CD8-positive, alpha-beta memory T cell (primary cell): ENCODE measurements at regions not wholly inside any gene's neighbourhood (a gene's known extent, or its start where the extent isn't known, plus 50 kb on each side); places are given as distances from the start of the nearest gene placed in this dataset.

ENCODE experiments used
- CTCF ChIA-PET: fragments of 350-600 bp; sonication (Branson Sonifier 250); formaldehyde crosslinking; loops from one replicate; lab custom pipeline; 2021; ENCODE audit warnings: antibody characterized with exemption; lab: Charles Lee
- POLR2A ChIA-PET: fragments of 350-600 bp; sonication (Branson Sonifier 250); formaldehyde crosslinking; loops from one replicate; lab custom pipeline; 2021; ENCODE audit warnings: antibody characterized with exemption; lab: Charles Lee
- DNase-seq, 5 donors: peaks; one replicate each; pipeline versions ENCODE4 v3.0.0 to v3.0.0-alpha.2; 2020 to 2022; ENCODE audit warnings: mixed read lengths in 1 of 5
- H3K27ac ChIP-seq: one replicate; pipeline ENCODE4 v1.7.0; 2013; ENCODE audit warnings: low read depth, mild to moderate bottlenecking, low read length, moderate library complexity
- H3K27me3 ChIP-seq: 2 replicates; pipeline ENCODE4 v1.7.0; 2013; ENCODE audit warnings: low read length, mild to moderate bottlenecking; ENCODE audit not compliant: insufficient read depth, poor library complexity, severe bottlenecking
- H3K36me3 ChIP-seq: 2 replicates; pipeline ENCODE4 v1.7.0; 2013; ENCODE audit warnings: mild to moderate bottlenecking, low read length, moderate library complexity; ENCODE audit not compliant: insufficient read depth
- H3K4me1 ChIP-seq: 2 replicates; pipeline ENCODE4 v1.7.0; 2013; ENCODE audit warnings: mild to moderate bottlenecking, low read length, moderate library complexity; ENCODE audit not compliant: insufficient read depth
- H3K4me3 ChIP-seq: 2 replicates; pipeline ENCODE4 v1.7.0; 2013; ENCODE audit warnings: mild to moderate bottlenecking, low read length
- H3K9me3 ChIP-seq: 2 replicates; pipeline ENCODE4 v1.7.0; 2013; ENCODE audit warnings: mild to moderate bottlenecking, low read length
- H3K27ac Mint-ChIP-seq, 8 donors: one replicate each; pipeline ENCODE4 v1.8.0; 2020 to 2021; ENCODE audit warnings: mixed read lengths in 8 of 8, mild to moderate bottlenecking in 6 of 8, inconsistent platforms in 3 of 8, moderate library complexity in 3 of 8
- H3K27me3 Mint-ChIP-seq, 2 donors: one replicate each; pipeline ENCODE4 v1.8.0; 2020 to 2021; ENCODE audit warnings: mixed read lengths in 2 of 2, mild to moderate bottlenecking in 1 of 2, moderate library complexity in 1 of 2
- H3K36me3 Mint-ChIP-seq, 3 donors: one replicate each; pipeline ENCODE4 v1.8.0; 2020 to 2021; ENCODE audit warnings: mixed read lengths in 3 of 3, inconsistent platforms in 1 of 3, mild to moderate bottlenecking in 1 of 3
- H3K4me1 Mint-ChIP-seq, 3 donors: one replicate each; pipeline ENCODE4 v1.8.0; 2020 to 2021; ENCODE audit warnings: mixed read lengths in 3 of 3, inconsistent platforms in 1 of 3, mild to moderate bottlenecking in 1 of 3
- H3K4me3 Mint-ChIP-seq, 7 donors: one replicate each; pipeline ENCODE4 v1.8.0; 2020 to 2021; ENCODE audit warnings: mixed read lengths in 7 of 7, mild to moderate bottlenecking in 6 of 7, moderate library complexity in 4 of 7, inconsistent platforms in 2 of 7
- H3K9me3 Mint-ChIP-seq, 5 donors: one replicate each; pipeline ENCODE4 v1.8.0; 2020 to 2022; ENCODE audit warnings: mixed read lengths in 5 of 5, mild to moderate bottlenecking in 3 of 5, moderate library complexity in 2 of 5, inconsistent platforms in 1 of 5

DNA sequence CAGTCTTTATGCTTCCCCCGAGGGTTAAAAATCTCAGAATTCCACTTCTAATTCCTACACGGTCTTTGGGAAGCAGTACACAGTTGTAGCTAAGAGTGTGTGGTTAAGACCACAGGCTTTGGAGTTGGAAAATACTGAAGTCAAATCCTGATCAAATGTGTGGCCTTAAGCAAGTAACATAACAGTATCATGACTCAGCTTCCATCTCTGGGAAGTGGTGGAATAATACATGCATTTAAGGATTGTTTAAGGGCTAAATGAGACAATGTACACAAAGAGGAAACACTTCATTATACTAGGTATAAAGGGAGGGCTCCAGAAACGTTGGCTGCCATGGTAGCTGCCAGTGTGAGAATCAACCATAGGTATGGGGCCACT is 71.5 kb downstream of the FAT3 start:
- Histone ChIP-seq H3K27me3 (no peaks in the 10 kb centered on the region), H3K4me3 (no peak overlapping the region), H3K36me3 (no peaks in the 10 kb centered on the region), H3K27ac (no peak overlapping the region), H3K4me1 (no peaks in the 10 kb centered on the region), H3K9me3 (no peaks in the 10 kb centered on the region)
- no peak for DNase-seq
- Mint-ChIP-seq H3K4me3 (no peak overlapping the region), H3K27me3 (no peaks in the 10 kb centered on the region), H3K4me1 (no peaks in the 10 kb centered on the region), H3K36me3 (no peaks in the 10 kb centered on the region), H3K9me3 (peaks cover 0 to 17% (median under 1%) of the 10 kb centered on the region in 5 donors), H3K27ac (no peak overlapping the region)
- ChIA-PET CTCF (no interaction called here), POLR2A (no interaction called here)

DNA sequence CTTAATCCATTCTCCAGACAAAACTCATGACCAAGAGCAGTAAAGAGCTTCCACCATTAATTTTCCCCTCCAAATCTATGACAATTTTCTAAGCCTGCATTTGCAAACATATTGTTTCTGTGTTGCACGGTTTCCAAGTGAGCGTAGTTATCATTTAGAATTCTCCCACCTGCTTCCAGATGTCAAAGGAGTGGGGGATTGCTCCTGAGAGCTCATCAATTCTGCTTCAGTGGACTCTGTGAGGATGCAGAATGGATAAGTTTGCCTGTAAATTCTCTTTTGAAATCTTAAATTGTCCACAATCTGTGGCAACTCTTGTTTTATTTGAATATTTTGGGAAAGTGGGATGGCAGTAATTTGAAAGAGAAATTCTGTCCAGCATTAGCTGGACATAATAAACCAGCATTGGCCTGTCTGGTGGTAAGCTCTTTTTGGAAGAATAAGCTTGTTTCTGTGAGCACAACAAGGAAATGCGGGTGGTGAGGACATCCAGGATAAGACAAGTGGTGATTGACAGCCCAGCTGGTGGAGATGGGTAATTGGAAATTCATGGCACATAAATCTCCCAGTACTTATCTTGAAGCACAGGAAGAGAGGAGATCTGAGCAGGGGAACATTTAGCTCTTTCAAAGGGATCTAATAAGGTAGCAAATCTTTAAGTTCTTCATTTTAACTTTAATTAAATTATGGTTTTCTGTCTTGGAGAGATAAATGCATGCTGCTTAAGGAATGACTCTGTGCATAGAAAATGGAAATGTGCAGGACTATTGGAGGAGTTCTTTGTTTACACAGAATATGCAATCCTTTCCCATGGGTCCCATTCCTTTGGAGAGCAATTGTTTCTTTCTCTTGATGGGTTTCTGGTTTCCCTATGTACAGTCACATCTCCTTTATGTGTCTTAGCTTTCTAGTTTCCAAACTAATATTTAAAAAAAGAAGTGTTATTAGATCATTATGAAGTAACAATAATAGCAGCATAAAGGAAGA is 73.2 kb downstream of the FAT3 start:
- Mint-ChIP-seq H3K27ac (no peak overlapping the region), H3K9me3 (peaks cover 0 to 8% (median 0%) of the 10 kb centered on the region in 5 donors)

DNA sequence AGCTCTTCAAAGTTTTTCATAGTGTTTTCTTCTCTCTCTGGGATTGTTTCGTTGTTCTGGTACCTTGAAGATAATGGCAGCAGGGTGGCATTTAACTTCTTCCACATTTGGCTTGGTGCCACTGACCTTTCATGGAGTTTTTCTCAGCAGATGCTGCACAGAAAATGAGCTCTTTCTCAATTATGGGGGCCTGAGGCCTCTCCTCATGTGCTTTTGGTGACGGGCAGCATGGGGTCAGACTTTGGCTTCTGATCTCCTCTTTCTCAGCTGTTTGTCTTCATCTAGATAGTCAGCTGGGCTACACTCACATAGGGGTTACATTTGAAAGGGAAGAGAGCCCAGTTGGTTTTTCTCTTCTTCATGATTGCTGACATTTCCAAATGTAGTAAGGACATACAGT is 76.3 kb downstream of the FAT3 start:
- H3K4me3 ChIP-seq: no peak overlapping the region
- H3K36me3 ChIP-seq: no peaks in the 10 kb centered on the region
- Mint-ChIP-seq H3K27me3 (no peaks in the 10 kb centered on the region), H3K9me3 (peaks cover 0 to 4% (median 0%) of the 10 kb centered on the region in 5 donors), H3K27ac (no peak overlapping the region), H3K4me1 (no peaks in the 10 kb centered on the region), H3K36me3 (no peaks in the 10 kb centered on the region), H3K4me3 (no peak overlapping the region)
- no peaks in the 10 kb centered on the region for H3K27me3 ChIP-seq
- H3K9me3 ChIP-seq: no peaks in the 10 kb centered on the region
- H3K4me1 ChIP-seq: no peaks in the 10 kb centered on the region
- ChIA-PET CTCF (interaction anchor here (0.9 kb wide), 1 partner anchor 12 kb away, joined by 4 read pairs; no protein-coding TSS in a partner anchor), POLR2A (no interaction called here)
- no peak overlapping the region for H3K27ac ChIP-seq
- no peak for DNase-seq

More for the DNA sequence above, 73.2 kb downstream of the FAT3 start:
- H3K9me3 ChIP-seq: no peaks in the 10 kb centered on the region
- H3K36me3 Mint-ChIP-seq: no peaks in the 10 kb centered on the region
- no peaks in the 10 kb centered on the region for H3K36me3 ChIP-seq
- DNase-seq: no peak
- H3K4me3 ChIP-seq: no peak overlapping the region
- no peaks in the 10 kb centered on the region for H3K4me1 Mint-ChIP-seq
- H3K27me3 ChIP-seq: no peaks in the 10 kb centered on the region
- no peaks in the 10 kb centered on the region for H3K27me3 Mint-ChIP-seq
- H3K4me1 ChIP-seq: no peaks in the 10 kb centered on the region
- H3K27ac ChIP-seq: no peak overlapping the region
- ChIA-PET CTCF (no interaction called here), POLR2A (no interaction called here)
- no peak overlapping the region for H3K4me3 Mint-ChIP-seq

- H3K4me3 ChIP-seq: no peak overlapping the region
- no peaks in the 10 kb centered on the region for H3K36me3 ChIP-seq
- ChIA-PET POLR2A (no interaction called here), CTCF (no interaction called here)
- no peak overlapping the region for H3K27ac Mint-ChIP-seq
- DNase-seq: no peak
- H3K4me3 Mint-ChIP-seq: no peak overlapping the region
- peaks cover 0 to 4% (median 0%) of the 10 kb centered on the region in 5 donors for H3K9me3 Mint-ChIP-seq
- H3K4me1 Mint-ChIP-seq: no peaks in the 10 kb centered on the region
- no peaks in the 10 kb centered on the region for H3K27me3 ChIP-seq
- H3K4me1 ChIP-seq: no peaks in the 10 kb centered on the region
- H3K36me3 Mint-ChIP-seq: no peaks in the 10 kb centered on the region
- no peaks in the 10 kb centered on the region for H3K27me3 Mint-ChIP-seq
- H3K9me3 ChIP-seq: no peaks in the 10 kb centered on the region
- H3K27ac ChIP-seq: no peak overlapping the region
Measured at GRCh38 chr11:92302770-92303169, 78.2 kb downstream of the FAT3 start.

GRCh38 chr11:92304271-92304670 is 79.7 kb downstream of the FAT3 start:
- ChIA-PET CTCF (no interaction called here), POLR2A (no interaction called here)
- Histone ChIP-seq H3K36me3 (no peaks in the 10 kb centered on the region), H3K9me3 (no peaks in the 10 kb centered on the region), H3K27me3 (no peaks in the 10 kb centered on the region), H3K4me3 (no peak overlapping the region), H3K27ac (no peak overlapping the region), H3K4me1 (no peaks in the 10 kb centered on the region)
- H3K36me3 Mint-ChIP-seq: no peaks in the 10 kb centered on the region
- peaks cover 0 to 5% (median 2%) of the 10 kb centered on the region in 5 donors for H3K9me3 Mint-ChIP-seq
- H3K27ac Mint-ChIP-seq: no peak overlapping the region
- no peaks in the 10 kb centered on the region for H3K27me3 Mint-ChIP-seq
- H3K4me1 Mint-ChIP-seq: no peaks in the 10 kb centered on the region
- H3K4me3 Mint-ChIP-seq: no peak overlapping the region
- DNase-seq: no peak

- POLR2A ChIA-PET: no interaction called here
Measured at GRCh38 chr11:92306966-92307510, 82.4 kb downstream of the FAT3 start.

DNA sequence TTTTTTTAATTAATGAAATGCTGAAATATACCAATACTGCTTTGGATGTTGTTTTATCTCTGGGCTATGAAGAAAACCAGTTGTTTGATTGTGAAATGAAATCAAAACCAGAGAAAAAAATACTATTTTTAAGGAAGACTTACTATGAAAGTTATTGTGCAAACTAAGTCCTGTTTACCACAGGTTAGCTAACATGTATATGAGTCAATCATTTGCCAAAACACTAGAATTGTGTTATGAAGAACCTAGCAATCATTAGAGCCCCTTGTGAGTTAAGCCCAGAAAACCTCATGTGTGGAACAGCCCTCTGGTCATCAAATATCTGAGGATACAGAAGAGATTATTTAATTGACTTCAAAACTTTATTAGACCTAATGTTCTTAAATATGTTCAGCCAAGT is 83.7 kb downstream of the FAT3 start:
- Histone ChIP-seq H3K4me1 (no peaks in the 10 kb centered on the region), H3K36me3 (no peaks in the 10 kb centered on the region), H3K4me3 (no peak overlapping the region), H3K9me3 (no peaks in the 10 kb centered on the region), H3K27ac (no peak overlapping the region), H3K27me3 (no peaks in the 10 kb centered on the region)
- Mint-ChIP-seq H3K27ac (no peak overlapping the region), H3K36me3 (no peaks in the 10 kb centered on the region), H3K27me3 (no peaks in the 10 kb centered on the region), H3K4me1 (no peaks in the 10 kb centered on the region), H3K9me3 (peaks cover 0 to 8% (median 4%) of the 10 kb centered on the region in 5 donors), H3K4me3 (no peak overlapping the region)
- DNase-seq: no peak
- ChIA-PET POLR2A (no interaction called here), CTCF (no interaction called here)

More at GRCh38 chr11:92306966-92307510, 82.4 kb downstream of the FAT3 start:
- Mint-ChIP-seq H3K27ac (no peak overlapping the region), H3K4me3 (no peak overlapping the region), H3K27me3 (no peaks in the 10 kb centered on the region), H3K36me3 (no peaks in the 10 kb centered on the region), H3K9me3 (peaks cover 0 to 8% (median 4%) of the 10 kb centered on the region in 5 donors), H3K4me1 (no peaks in the 10 kb centered on the region)
- Histone ChIP-seq H3K4me1 (no peaks in the 10 kb centered on the region), H3K27ac (no peak overlapping the region), H3K9me3 (no peaks in the 10 kb centered on the region), H3K36me3 (no peaks in the 10 kb centered on the region), H3K4me3 (no peak overlapping the region), H3K27me3 (no peaks in the 10 kb centered on the region)
- CTCF ChIA-PET: no interaction called here
- DNase-seq: no peak

DNA sequence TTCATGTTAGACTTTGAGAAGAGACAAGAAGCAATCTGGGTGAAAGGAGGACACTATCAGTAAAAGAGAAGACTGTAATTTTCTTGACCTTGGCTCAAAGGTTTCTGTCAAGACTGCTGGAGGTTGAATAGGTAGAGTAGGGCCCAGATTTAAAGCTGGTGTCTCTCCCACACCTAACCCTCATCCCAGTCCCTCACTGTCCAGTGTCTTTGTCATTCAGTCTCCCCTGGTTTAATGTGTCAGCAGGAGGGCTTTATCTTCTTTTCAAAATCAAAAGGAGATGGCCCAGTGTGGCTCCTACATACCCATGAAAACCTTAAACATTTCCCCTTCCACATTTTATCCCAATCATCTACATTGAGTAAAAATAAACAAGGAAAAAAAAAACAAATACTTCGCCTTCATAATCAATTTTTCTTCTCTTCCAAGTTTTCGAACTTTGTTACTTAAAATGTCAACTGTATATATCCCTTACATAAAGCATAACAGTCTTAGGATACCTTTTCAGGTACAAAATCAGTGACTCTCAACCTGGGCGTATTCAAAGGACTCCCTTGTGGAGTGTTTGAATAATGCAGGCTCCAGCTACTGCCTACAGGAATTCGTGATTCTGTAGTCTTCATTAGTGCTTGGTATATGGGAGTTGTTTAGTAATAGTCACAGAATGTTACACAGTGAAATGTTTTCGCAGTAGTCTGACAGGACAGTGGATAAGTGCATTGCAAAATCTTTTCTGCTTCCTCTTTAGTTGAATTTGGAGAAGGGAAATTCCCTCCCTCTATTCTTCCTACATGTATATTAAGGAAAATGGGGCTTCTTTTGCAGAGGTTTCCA is 87.2 kb downstream of the FAT3 start:
- Mint-ChIP-seq H3K27ac (no peak overlapping the region), H3K27me3 (no peaks in the 10 kb centered on the region), H3K9me3 (peaks cover 0 to 8% (median 4%) of the 10 kb centered on the region in 5 donors), H3K4me3 (no peak overlapping the region), H3K36me3 (no peaks in the 10 kb centered on the region), H3K4me1 (no peaks in the 10 kb centered on the region)
- ChIA-PET CTCF (no interaction called here), POLR2A (no interaction called here)
- no peaks in the 10 kb centered on the region for H3K36me3 ChIP-seq
- no peak for DNase-seq
- H3K4me3 ChIP-seq: no peak overlapping the region
- no peaks in the 10 kb centered on the region for H3K27me3 ChIP-seq
- H3K4me1 ChIP-seq: no peaks in the 10 kb centered on the region
- H3K27ac ChIP-seq: no peak overlapping the region
- H3K9me3 ChIP-seq: no peaks in the 10 kb centered on the region
